GM23338 (cell line): ENCODE measurements at regions not wholly inside any gene's neighbourhood (a gene's known extent, or its start where the extent isn't known, plus 50 kb on each side); places are given as distances from the start of the nearest gene placed in this dataset.

Experiments used
- ATAC-seq: fragments of 200-7000 bp; cut with Tn5 transposase; 3 replicates; pipeline ENCODE4 v1.9.1; 2020
- DNase-seq: peaks from one replicate; pipeline ENCODE4 v3.0.0-alpha.2; 2015; ENCODE audit warnings: low spot score
- H2AFZ ChIP-seq: fragments of 200-600 bp; sonication (generic); 2 replicates; pipeline ENCODE4 v1.8.0; 2016; ENCODE audit warnings: antibody characterized with exemption, mild to moderate bottlenecking, moderate library complexity
- H3F3A ChIP-seq: fragments of 200-600 bp; sonication (generic); replicated peaks from 2 replicates; pipeline ENCODE4 v1.8.0; 2017; ENCODE audit warnings: antibody characterized with exemption, mixed run types, low read depth
- H3K27ac ChIP-seq: fragments of 200-600 bp; sonication (generic); 2 replicates; pipeline ENCODE4 v1.6.1; 2016; ENCODE audit warnings: low read depth
- H3K27me3 ChIP-seq: fragments of 200-600 bp; sonication (generic); 2 replicates; pipeline ENCODE4 v1.8.0; 2016; ENCODE audit warnings: mild to moderate bottlenecking, mixed run types, moderate library complexity; ENCODE audit not compliant: insufficient read depth
- H3K36me3 ChIP-seq: fragments of 200-600 bp; sonication (generic); 2 replicates; pipeline ENCODE4 v1.8.0; 2016; ENCODE audit warnings: mild to moderate bottlenecking; ENCODE audit not compliant: insufficient read depth
- H3K4me1 ChIP-seq: fragments of 200-600 bp; sonication (generic); 2 replicates; pipeline ENCODE4 v1.8.0; 2016; ENCODE audit warnings: mild to moderate bottlenecking, moderate library complexity; ENCODE audit not compliant: insufficient read depth
- H3K4me2 ChIP-seq: fragments of 200-600 bp; sonication (generic); 2 replicates; pipeline ENCODE4 v1.7.1; 2017; ENCODE audit warnings: mixed run types
- H3K4me3 ChIP-seq: fragments of 200-600 bp; sonication (generic); 2 replicates; pipeline ENCODE4 v1.6.1; 2016; ENCODE audit warnings: mixed run types
- H3K79me2 ChIP-seq: fragments of 200-600 bp; sonication (generic); replicated peaks from 2 replicates; pipeline ENCODE4 v1.8.0; 2017; ENCODE audit warnings: mild to moderate bottlenecking; ENCODE audit not compliant: insufficient read depth
- H3K9me2 ChIP-seq: fragments of 200-600 bp; sonication (generic); 2 replicates; pipeline ENCODE4 v1.8.0; 2017; ENCODE audit not compliant: insufficient read depth
- H4K20me1 ChIP-seq: fragments of 200-600 bp; sonication (generic); replicated peaks from 2 replicates; pipeline ENCODE4 v1.8.0; 2017; ENCODE audit warnings: mild to moderate bottlenecking; ENCODE audit not compliant: insufficient read depth
- H3K27ac Mint-ChIP-seq: 2 replicates; pipeline ENCODE4 v1.8.0; 2020; ENCODE audit warnings: inconsistent platforms, mild to moderate bottlenecking, moderate library complexity, mixed read lengths
- H3K27me3 Mint-ChIP-seq: 3 replicates; pipeline ENCODE4 v1.8.0; 2022; ENCODE audit warnings: low read depth, mild to moderate bottlenecking, moderate library complexity, mixed read lengths, inconsistent platforms; ENCODE audit not compliant: insufficient read depth, poor library complexity
- H3K36me3 Mint-ChIP-seq: 3 replicates; pipeline ENCODE4 v1.8.0; 2021; ENCODE audit warnings: low read depth, mild to moderate bottlenecking, inconsistent platforms, moderate library complexity, mixed read lengths
- H3K4me1 Mint-ChIP-seq: 3 replicates; pipeline ENCODE4 v1.8.0; 2020; ENCODE audit warnings: mild to moderate bottlenecking, inconsistent platforms, mixed read lengths
- H3K4me3 Mint-ChIP-seq: 3 replicates; pipeline ENCODE4 v1.8.0; 2021; ENCODE audit warnings: moderate library complexity, mild to moderate bottlenecking, inconsistent platforms, mixed read lengths
- H3K9me3 Mint-ChIP-seq: 3 replicates; pipeline ENCODE4 v1.8.0; 2020; ENCODE audit warnings: moderate library complexity, mild to moderate bottlenecking, inconsistent platforms, mixed read lengths
- CREB1 ChIP-seq: fragments of 250-450 bp; sonication (Bioruptor Pico); IDR thresholded peaks from 2 replicates; pipeline ENCODE4 v1.5.0; 2020; ENCODE audit warnings: low read depth, mild to moderate bottlenecking, moderate library complexity
- EZH2 ChIP-seq: fragments of 200-600 bp; sonication (generic); IDR thresholded peaks from one replicate; pipeline ENCODE4 v1.8.0; 2017; ENCODE audit warnings: antibody characterized with exemption, mild to moderate bottlenecking, low read depth; ENCODE audit not compliant: unreplicated experiment
- EZH2phosphoT487 ChIP-seq: fragments of 200-600 bp; sonication (generic); IDR thresholded peaks from one replicate; pipeline ENCODE4 v1.8.1; 2018; ENCODE audit warnings: antibody characterized with exemption; ENCODE audit not compliant: unreplicated experiment
- JUNB ChIP-seq: IDR thresholded peaks from one replicate; pipeline ENCODE4 v1.6.1; 2016; ENCODE audit warnings: antibody characterized with exemption; ENCODE audit not compliant: unreplicated experiment
- NANOG ChIP-seq: IDR thresholded peaks from 2 replicates; pipeline ENCODE4 v1.6.1; 2016; ENCODE audit warnings: antibody characterized with exemption, borderline replicate concordance
- POLR2AphosphoS5 ChIP-seq: IDR thresholded peaks from 2 replicates; pipeline ENCODE4 v1.6.1; 2016; ENCODE audit warnings: antibody characterized with exemption, low read depth
- STAT1 ChIP-seq: IDR thresholded peaks from one replicate; pipeline ENCODE4 v1.6.1; 2016; ENCODE audit warnings: antibody characterized with exemption; ENCODE audit not compliant: unreplicated experiment
- ZNF114 ChIP-seq: fragments of 250-450 bp; sonication (Bioruptor Pico); IDR thresholded peaks from 2 replicates; pipeline ENCODE4 v1.5.0; 2020; ENCODE audit warnings: mild to moderate bottlenecking, moderate library complexity
- ZNF331 ChIP-seq: fragments of 250-450 bp; sonication (Bioruptor Pico); IDR thresholded peaks from 2 replicates; pipeline ENCODE4 v1.5.0; 2020; ENCODE audit warnings: low read depth, mild to moderate bottlenecking, moderate library complexity
- TF ChIP-seq, protein P1 (sequence below): IDR thresholded peaks from one replicate; pipeline ENCODE4 v1.6.1; 2018; ENCODE audit warnings: antibody characterized with exemption; ENCODE audit not compliant: unreplicated experiment
- TF ChIP-seq, protein P2 (sequence below): IDR thresholded peaks from 2 replicates; pipeline ENCODE4 v1.6.1; 2016; ENCODE audit warnings: antibody characterized with exemption
- TF ChIP-seq, protein P3 (sequence below), 2 experiments: fragments of 200-600 bp in 1 of 2; sonication (generic) in 1 of 2; conservative IDR thresholded peaks; 2 replicates each; pipeline versions ENCODE4 v1.5.1 to v1.6.1; 2016 to 2017; ENCODE audit warnings: antibody characterized with exemption in 2 of 2, low read depth in 2 of 2, mild to moderate bottlenecking in 2 of 2, moderate library complexity in 1 of 2

DNA sequence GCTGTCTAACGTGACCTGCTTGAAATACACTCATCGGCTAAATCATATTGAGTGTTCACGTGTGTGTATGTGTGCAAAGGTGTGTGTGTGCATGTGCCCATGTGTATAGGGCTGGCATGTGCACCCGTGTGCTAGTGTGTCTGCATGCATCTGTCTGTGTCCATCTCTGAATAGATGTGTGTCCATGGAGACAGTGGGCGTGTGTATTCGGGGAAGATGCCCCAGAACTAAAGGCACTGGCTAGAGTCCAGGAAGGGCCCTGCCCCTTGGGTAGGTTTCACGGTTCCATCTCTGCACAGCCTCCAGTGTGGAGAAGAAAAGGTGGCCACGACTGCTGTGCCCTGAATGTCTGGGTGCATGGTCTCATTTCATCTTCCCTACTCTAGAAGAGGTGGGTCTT, 220.3 kb downstream of the MN1 start:
- Histone ChIP-seq H3K4me3 (no peak overlapping the region), H3K27ac (no peak overlapping the region), H3K4me2 (no peak overlapping the region), H2AFZ (no peak overlapping the region), H3K36me3 (no peaks in the 10 kb centered on the region), H3K9me2 (no peaks in the 10 kb centered on the region), H4K20me1 (no peaks in the 10 kb centered on the region), H3F3A (0 out of 2 replicates have a peak, but pooled peaks cover 2% of the 10 kb centered on the region), H3K27me3 (no peaks in the 10 kb centered on the region), H3K4me1 (no peaks in the 10 kb centered on the region), H3K79me2 (no peaks in the 10 kb centered on the region)
- H3K4me1 Mint-ChIP-seq = 0 out of 3 replicates have a peak, but pooled peaks cover 10% of the 10 kb centered on the region
- TF ChIP-seq, protein P1, sequence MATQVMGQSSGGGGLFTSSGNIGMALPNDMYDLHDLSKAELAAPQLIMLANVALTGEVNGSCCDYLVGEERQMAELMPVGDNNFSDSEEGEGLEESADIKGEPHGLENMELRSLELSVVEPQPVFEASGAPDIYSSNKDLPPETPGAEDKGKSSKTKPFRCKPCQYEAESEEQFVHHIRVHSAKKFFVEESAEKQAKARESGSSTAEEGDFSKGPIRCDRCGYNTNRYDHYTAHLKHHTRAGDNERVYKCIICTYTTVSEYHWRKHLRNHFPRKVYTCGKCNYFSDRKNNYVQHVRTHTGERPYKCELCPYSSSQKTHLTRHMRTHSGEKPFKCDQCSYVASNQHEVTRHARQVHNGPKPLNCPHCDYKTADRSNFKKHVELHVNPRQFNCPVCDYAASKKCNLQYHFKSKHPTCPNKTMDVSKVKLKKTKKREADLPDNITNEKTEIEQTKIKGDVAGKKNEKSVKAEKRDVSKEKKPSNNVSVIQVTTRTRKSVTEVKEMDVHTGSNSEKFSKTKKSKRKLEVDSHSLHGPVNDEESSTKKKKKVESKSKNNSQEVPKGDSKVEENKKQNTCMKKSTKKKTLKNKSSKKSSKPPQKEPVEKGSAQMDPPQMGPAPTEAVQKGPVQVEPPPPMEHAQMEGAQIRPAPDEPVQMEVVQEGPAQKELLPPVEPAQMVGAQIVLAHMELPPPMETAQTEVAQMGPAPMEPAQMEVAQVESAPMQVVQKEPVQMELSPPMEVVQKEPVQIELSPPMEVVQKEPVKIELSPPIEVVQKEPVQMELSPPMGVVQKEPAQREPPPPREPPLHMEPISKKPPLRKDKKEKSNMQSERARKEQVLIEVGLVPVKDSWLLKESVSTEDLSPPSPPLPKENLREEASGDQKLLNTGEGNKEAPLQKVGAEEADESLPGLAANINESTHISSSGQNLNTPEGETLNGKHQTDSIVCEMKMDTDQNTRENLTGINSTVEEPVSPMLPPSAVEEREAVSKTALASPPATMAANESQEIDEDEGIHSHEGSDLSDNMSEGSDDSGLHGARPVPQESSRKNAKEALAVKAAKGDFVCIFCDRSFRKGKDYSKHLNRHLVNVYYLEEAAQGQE = no peak
- TF ChIP-seq ZNF114 (CRISPR knock-in tag) (no peak), EZH2phosphoT487 (no peak), NANOG (no peak), JUNB (no peak), EZH2 (no peak), STAT1 (no peak), CREB1 (CRISPR knock-in tag) (no peak), ZNF331 (CRISPR knock-in tag) (no peak), POLR2AphosphoS5 (no peak)
- TF ChIP-seq, protein P2, sequence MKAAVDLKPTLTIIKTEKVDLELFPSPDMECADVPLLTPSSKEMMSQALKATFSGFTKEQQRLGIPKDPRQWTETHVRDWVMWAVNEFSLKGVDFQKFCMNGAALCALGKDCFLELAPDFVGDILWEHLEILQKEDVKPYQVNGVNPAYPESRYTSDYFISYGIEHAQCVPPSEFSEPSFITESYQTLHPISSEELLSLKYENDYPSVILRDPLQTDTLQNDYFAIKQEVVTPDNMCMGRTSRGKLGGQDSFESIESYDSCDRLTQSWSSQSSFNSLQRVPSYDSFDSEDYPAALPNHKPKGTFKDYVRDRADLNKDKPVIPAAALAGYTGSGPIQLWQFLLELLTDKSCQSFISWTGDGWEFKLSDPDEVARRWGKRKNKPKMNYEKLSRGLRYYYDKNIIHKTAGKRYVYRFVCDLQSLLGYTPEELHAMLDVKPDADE = no peak
- TF ChIP-seq, protein P3, sequence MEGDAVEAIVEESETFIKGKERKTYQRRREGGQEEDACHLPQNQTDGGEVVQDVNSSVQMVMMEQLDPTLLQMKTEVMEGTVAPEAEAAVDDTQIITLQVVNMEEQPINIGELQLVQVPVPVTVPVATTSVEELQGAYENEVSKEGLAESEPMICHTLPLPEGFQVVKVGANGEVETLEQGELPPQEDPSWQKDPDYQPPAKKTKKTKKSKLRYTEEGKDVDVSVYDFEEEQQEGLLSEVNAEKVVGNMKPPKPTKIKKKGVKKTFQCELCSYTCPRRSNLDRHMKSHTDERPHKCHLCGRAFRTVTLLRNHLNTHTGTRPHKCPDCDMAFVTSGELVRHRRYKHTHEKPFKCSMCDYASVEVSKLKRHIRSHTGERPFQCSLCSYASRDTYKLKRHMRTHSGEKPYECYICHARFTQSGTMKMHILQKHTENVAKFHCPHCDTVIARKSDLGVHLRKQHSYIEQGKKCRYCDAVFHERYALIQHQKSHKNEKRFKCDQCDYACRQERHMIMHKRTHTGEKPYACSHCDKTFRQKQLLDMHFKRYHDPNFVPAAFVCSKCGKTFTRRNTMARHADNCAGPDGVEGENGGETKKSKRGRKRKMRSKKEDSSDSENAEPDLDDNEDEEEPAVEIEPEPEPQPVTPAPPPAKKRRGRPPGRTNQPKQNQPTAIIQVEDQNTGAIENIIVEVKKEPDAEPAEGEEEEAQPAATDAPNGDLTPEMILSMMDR (conservative IDR thresholded peaks at IDR 0.05; ENCODE audit: low read depth in 2 of 2) = no peak
- no peak overlapping the region for H3K27ac Mint-ChIP-seq
- DNase-seq (no peak), ATAC-seq (no peak)
- no peak overlapping the region for H3K4me3 Mint-ChIP-seq
- H3K27me3 Mint-ChIP-seq = peaks cover 21% of the 10 kb centered on the region
- H3K36me3 Mint-ChIP-seq = no peaks in the 10 kb centered on the region
- no peaks in the 10 kb centered on the region for H3K9me3 Mint-ChIP-seq
